Lower leg skin (tissue), 4 donors: ENCODE measurements at regions not wholly inside any gene's neighbourhood (a gene's known extent, or its start where the extent isn't known, plus 50 kb on each side); places are given as distances from the start of the nearest gene placed in this dataset.

Source experiments
- DNase-seq, 2 donors: peaks; one replicate each; pipeline ENCODE4 v3.0.0-alpha.2; 2019; ENCODE audit warnings: low spot score in 2 of 2
- H3K4me3 ChIP-seq: fragments of 200-600 bp; sonication (generic); 2 replicates; pipeline ENCODE4 v1.5.1; 2017; ENCODE audit warnings: mild to moderate bottlenecking, low read depth; ENCODE audit not compliant: poor library complexity, severe bottlenecking
- POLR2A ChIP-seq, 2 donors: fragments of 450-650 bp; IDR thresholded peaks; one replicate each; pipeline ENCODE4 v1.6.1; 2016 to 2017; ENCODE audit warnings: antibody characterized with exemption in 2 of 2, mild to moderate bottlenecking in 1 of 2, moderate library complexity in 1 of 2
- WGBS, 2 donors: methylation state at CpG; one replicate each; pipeline ENCODE4 v1.1.5; 2018; 5-methylcytosine and 5-hydroxymethylcytosine counted together
- intact Hi-C: fragments of 100-400 bp; cut with DNase I; formaldehyde crosslinking; loops from one replicate; pipeline ENCODE4 v1.15.0; 2023; ENCODE audit warnings: low total_unique reads
- TF ChIP-seq, protein P1 (sequence below), 3 donors: fragments of 450-650 bp; IDR thresholded peaks; one replicate each; pipeline ENCODE4 v1.5.1; 2016; ENCODE audit warnings: antibody characterized with exemption in 3 of 3, mild to moderate bottlenecking in 3 of 3, moderate library complexity in 2 of 3

DNA sequence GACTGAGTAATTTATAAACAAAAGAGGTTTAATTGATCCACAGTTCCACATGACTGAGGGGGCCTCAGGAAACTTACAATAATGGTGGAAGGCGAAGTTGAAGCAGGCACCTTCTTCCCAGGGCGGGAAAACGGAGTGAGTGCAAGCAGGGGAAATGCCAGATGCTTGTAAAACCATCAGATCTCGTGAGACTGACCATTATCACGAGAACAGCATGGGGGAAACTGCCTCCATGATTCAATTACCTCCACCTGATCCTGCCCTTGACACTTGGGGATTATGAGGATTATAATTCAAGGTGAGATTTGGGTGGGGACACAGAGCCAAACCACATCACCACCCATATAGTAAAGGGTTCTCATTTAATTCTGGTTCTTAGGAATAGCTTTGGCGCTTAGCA is 219.5 kb upstream of the ATP5MC3 start:
- WGBS, 2 donors: 72 to 82% methylated on average over 6 of the region's 6 CpGs
- TF ChIP-seq, protein P1, sequence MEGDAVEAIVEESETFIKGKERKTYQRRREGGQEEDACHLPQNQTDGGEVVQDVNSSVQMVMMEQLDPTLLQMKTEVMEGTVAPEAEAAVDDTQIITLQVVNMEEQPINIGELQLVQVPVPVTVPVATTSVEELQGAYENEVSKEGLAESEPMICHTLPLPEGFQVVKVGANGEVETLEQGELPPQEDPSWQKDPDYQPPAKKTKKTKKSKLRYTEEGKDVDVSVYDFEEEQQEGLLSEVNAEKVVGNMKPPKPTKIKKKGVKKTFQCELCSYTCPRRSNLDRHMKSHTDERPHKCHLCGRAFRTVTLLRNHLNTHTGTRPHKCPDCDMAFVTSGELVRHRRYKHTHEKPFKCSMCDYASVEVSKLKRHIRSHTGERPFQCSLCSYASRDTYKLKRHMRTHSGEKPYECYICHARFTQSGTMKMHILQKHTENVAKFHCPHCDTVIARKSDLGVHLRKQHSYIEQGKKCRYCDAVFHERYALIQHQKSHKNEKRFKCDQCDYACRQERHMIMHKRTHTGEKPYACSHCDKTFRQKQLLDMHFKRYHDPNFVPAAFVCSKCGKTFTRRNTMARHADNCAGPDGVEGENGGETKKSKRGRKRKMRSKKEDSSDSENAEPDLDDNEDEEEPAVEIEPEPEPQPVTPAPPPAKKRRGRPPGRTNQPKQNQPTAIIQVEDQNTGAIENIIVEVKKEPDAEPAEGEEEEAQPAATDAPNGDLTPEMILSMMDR (IDR thresholded peaks at IDR 0.05): no peak
- no peak for TF ChIP-seq POLR2A (IDR thresholded peaks at IDR 0.05)
- DNase-seq: no peak
- intact Hi-C loops: no loop called here
- H3K4me3 ChIP-seq: no peak overlapping the region

GRCh38 chr2:175399326-175399725 is 217.8 kb upstream of the ATP5MC3 start:
- TF ChIP-seq, protein P1 (IDR thresholded peaks at IDR 0.05): no peak
- no peak for TF ChIP-seq POLR2A (IDR thresholded peaks at IDR 0.05)
- intact Hi-C loops: no loop called here
- WGBS, 2 donors: 60 to 67% methylated on average over 4 of the region's 4 CpGs

DNA sequence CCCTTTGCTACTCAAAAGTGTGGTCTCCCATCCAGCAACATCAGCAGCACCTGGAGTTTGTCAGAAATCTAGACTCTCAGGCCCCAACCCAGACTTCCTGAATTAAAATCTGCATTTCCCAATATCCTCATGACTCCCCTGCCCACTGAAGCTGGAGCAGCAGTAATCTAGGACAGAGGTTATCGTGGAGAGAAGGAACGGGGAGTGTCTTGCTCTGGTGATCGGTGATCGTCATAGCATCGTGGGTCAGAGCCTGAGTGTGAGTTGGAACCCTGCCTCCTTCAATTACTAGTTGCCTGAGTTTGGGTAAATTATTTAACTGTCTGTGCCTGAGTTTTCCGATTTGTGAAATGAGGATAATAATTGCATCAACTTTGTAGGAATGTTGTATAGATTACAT is 217.3 kb upstream of the ATP5MC3 start:
- DNase-seq: no peak
- 79 to 80% methylated on average over 6 of the region's 6 CpGs for WGBS, 2 donors
- no peak overlapping the region for H3K4me3 ChIP-seq
- TF ChIP-seq, protein P1 (IDR thresholded peaks at IDR 0.05): no peak
- no peak for TF ChIP-seq POLR2A (IDR thresholded peaks at IDR 0.05)
- intact Hi-C loops: no loop called here

More at GRCh38 chr2:175399326-175399725, 217.8 kb upstream of the ATP5MC3 start:
- DNase-seq: no peak
- H3K4me3 ChIP-seq: no peak overlapping the region

GRCh38 chr2:175396696-175397095 is 215.2 kb upstream of the ATP5MC3 start:
- DNase-seq: no peak
- TF ChIP-seq POLR2A (IDR thresholded peaks at IDR 0.05): no peak
- TF ChIP-seq, protein P1 (IDR thresholded peaks at IDR 0.05): no peak

DNA sequence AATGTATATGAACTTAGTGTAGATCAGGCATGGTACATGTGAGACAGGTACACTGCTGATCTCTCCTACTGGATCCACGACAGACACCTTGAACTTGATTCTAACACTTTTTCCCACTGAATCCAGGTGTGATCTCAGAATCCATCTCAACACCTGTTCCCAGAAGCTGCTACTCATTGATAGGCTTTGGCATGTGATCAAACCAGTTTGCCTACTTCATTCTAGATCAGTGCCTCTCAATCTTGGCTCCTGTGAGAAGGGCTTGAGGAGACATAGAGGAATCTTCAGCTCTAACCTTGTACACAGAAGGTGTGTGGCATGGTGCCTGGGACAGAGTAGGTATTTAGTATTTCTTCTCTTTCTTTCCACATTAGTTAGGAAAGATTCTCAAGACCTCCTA is 212.3 kb upstream of the ATP5MC3 start:
- WGBS, 2 donors: 52 to 55% methylated on average over 1 of the region's 1 CpG
- TF ChIP-seq, protein P1 (IDR thresholded peaks at IDR 0.05): no peak
- DNase-seq: no peak
- intact Hi-C loops: no loop called here
- H3K4me3 ChIP-seq: no peak overlapping the region

More at GRCh38 chr2:175396696-175397095, 215.2 kb upstream of the ATP5MC3 start:
- H3K4me3 ChIP-seq: no peak overlapping the region
- intact Hi-C loops: no loop called here

GRCh38 chr2:175383286-175383685 is 201.8 kb upstream of the ATP5MC3 start:
- no peak for TF ChIP-seq POLR2A (IDR thresholded peaks at IDR 0.05)
- TF ChIP-seq, protein P1 (IDR thresholded peaks at IDR 0.05): no peak
- DNase-seq: no peak
- H3K4me3 ChIP-seq: no peak overlapping the region
- 20 to 33% methylated on average over 2 of the region's 2 CpGs for WGBS, 2 donors
- intact Hi-C loops: no loop called here
